ENCODE measurements at regions not wholly inside any gene's neighbourhood (a gene's known extent, or its start where the extent isn't known, plus 50 kb on each side); places are given as distances from the start of the nearest gene placed in this dataset.
"Not testable (repeated sequence)": the region's sequence is repeated elsewhere in the genome, so short reads cannot be mapped to it uniquely, and the experiment has no call there.

GRCh38 chr2:147352264-147353071, 492.4 kb upstream of the ACVR2A start:
- no peak for DNase-seq

GRCh38 chr2:147351784-147352183, 493.0 kb upstream of the ACVR2A start:
- no peak for DNase-seq

DNA sequence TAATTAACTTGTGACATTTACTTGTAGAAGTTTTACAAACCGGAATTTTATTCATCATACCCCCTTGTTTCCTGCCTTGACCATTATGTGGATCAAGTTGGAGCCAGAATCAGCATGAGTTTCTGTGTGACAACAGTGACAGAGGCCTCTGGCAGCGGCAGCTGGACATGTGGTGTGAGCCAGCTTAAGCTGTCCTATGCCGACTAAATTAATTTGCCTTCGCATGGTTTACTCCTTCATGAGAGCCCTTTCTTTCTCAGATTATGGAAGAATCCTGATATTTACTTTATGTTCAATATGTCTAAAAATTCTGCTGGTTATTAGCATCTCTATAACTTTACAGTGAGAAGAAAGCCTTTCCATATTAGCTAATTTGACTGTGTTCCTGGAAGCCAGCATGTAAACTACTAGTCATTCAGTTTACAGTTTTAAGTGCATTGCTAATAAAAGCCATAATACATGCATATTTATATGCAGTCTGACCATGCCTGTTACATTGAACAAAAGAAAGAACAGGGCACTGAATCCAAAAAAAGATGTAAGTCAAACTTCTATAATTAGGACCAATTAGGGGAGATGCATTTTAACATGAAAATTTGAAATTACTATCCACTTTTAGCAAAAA, 495.8 kb upstream of the ACVR2A start:
- no peak for DNase-seq

- DNase-seq, result no peak
Measured at GRCh38 chr2:147346142-147346541, 498.7 kb upstream of the ACVR2A start.

GRCh38 chr2:147345246-147345645, 499.6 kb upstream of the ACVR2A start:
- peak; percentile 1 for DNase-seq

GRCh38 chr2:147342329-147342728, 502.5 kb upstream of the ACVR2A start:
- no peak for DNase-seq

- DNase-seq, result peak; percentile 3
Measured at GRCh38 chr2:147331790-147332419, 512.9 kb upstream of the ACVR2A start.

DNA sequence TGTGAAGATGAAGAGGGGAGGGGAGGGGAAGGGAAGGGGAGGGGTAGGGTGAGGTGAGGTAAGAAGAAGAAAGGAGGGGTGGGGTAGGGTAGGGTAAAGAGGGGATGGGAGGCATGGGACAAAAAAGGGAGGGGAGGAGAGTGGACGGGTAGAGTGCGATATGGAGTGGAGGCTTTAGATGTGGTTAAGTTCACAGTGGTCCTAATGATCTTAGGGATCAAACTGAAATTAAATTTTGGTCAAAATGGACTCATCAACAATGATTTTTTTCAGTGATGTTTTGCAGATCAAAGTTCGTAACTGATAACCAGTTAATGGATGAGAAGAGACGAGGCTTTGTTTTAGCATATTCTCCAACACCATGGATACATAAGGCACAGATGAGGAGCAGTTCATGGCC, 513.9 kb upstream of the ACVR2A start:
- no peak for DNase-seq

DNA sequence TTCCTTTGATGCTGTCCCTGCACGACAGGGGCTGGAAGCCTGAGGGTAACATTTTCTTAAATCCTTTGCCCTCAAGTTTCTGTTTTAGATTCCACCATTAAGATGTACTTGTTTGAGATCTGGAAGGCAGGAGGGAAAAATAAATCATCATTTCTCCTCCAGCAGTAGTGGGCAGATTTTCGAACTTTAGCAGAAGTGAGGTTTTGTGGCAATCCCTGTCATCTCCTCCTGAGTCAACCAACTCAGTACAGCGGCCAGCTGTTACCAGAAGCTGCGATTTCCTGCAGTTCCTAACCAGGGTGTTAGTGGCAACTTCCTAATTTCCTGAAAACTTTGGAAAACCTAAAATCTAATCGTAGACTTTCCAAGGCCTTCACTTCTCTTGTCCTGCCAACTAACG, 517.2 kb upstream of the ACVR2A start:
- DNase-seq, result peak; percentile 1

DNA sequence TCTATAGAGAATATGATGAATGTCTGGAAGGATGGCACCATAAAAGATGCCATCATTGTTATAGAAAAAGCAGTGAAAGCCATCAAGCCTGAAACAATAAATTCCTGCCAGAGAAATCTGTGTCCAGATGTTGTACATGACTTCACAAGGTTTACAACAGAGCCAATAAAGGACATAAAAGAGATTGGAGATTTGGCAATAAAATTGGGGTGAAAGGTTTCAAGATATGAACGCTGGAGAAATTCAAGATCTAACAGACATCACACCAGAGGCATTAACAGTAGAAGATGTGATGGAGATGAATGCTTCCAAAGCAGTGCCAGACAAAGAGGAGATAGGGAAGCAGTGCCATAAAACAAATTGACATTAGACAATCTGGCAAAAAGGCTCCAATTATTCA, 518.8 kb upstream of the ACVR2A start:
- DNase-seq, result no peak

GRCh38 chr2:147320146-147320545, 524.7 kb upstream of the ACVR2A start:
- DNase-seq, result no peak

- DNase-seq, result no peak
Measured at GRCh38 chr2:147311058-147311430, 533.8 kb upstream of the ACVR2A start.

GRCh38 chr2:147310335-147311057, 534.3 kb upstream of the ACVR2A start:
- no peak for DNase-seq

DNA sequence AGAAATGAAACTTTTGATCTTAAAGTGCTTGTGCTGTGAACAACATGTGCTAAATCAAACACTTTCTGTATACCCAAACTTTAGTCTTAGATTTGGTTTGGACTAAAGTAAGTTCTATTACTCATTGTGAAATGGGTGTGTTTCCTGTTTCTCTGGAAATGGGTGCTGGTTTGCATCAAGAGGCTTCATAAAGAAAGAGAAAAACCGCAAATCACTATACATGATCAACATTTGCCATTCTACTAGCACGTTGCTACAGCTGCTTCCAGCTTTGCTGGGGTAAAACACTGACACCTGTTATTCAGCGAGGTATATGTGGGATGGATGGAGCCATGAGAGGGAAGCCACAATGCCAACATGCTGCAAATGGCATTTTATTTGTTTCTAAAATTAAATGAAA, 547.0 kb upstream of the ACVR2A start:
- no peak for DNase-seq

DNA sequence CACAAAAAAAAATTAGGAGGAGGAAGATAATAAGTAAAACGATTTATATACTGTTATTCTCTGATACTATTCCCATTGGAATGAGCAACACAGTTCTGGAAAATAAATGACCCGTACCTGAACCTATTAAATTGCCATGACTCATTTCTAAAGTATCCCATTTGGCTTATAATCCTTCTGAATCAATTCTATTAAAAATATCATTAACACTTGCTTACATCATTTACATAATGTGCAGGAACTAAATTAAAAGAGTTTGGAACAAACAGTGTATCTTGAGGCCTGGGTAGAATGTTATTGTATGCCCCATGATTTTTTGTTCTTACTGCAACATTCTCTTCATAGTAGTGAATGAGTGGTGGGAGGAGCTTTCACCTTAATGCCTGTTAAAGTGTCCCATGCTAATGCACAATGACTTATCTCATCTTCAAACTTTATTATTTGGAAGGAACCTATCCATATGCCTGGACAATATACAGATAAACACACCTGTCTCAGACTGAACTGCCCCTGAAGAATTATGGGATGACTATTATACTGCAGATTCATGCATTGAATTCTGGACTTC, 549.9 kb upstream of the ACVR2A start:
- no peak for DNase-seq

- DNase-seq, result no peak
Measured at GRCh38 chr2:147293991-147294824, 550.6 kb upstream of the ACVR2A start.

- no peak for DNase-seq
Measured at GRCh38 chr2:147288131-147288530, 556.7 kb upstream of the ACVR2A start.

GRCh38 chr2:147275943-147276342, 568.9 kb upstream of the ACVR2A start:
- no peak for DNase-seq

GRCh38 chr2:147273628-147274027, 571.2 kb upstream of the ACVR2A start:
- no peak for DNase-seq

DNA sequence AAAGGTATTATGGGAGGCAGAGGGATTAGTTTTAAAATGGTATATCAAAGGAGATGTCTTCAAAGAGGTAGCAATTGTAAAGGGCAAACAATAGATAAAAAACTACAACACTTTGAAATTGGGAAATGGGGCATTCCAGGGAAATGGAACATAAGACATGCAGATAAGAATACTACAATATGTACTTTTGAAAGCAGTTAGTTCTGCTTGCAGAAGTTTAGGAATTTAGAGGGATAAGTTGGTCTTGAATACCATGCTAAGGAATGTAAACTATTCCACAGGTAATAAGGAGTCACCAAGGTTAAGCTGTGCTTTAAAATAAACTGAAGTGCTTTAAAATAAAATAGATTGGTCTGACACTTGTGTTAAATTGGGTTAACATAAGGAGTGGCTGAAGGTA, 571.7 kb upstream of the ACVR2A start:
- no peak for DNase-seq

DNA sequence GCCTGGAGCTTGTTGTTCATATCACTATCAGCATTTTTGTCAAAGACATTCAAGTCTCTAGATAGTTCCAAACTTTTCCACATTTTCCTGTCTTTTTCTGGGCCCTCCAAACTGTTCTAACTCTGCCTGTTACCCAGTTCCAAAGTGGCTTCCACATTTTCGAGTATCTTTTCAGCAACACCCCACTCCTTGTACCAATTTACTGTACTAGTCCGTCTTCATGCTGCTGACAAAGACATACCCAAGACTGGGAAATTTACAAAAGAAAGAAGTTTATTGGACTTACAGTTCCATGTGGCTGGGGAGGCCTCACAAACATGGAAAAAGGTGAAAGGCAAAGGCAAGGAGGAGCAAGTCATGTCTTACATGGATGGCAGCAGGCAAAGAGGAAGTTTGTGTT, 575.2 kb upstream of the ACVR2A start:
- not testable (repeated sequence) for DNase-seq

DNA sequence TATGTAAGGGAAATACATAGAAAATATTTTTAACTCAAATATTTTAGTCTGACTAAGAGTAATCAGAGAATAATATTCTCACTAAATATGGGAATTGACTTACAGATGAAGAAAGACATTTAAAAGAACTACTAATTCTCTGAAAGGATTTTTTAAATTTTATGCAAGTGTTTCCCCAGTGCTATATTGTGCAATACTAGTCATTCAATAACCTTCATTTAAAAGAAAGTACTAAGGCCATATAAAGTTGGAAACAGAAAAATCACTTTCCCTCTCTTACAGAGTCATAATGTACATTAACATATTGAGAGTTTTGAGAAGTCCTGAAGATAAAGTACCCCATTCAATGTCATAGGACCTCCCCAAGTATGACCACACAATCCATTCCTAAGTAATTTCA, 584.6 kb upstream of the ACVR2A start:
- DNase-seq, result no peak
